Duodenal mucosa (tissue), 2 donors: ENCODE measurements at regions not wholly inside any gene's neighbourhood (a gene's known extent, or its start where the extent isn't known, plus 50 kb on each side); places are given as distances from the start of the nearest gene placed in this dataset.

ENCODE experiments used
- H3K27ac ChIP-seq: one replicate; pipeline ENCODE4 v1.7.0; 2013; ENCODE audit warnings: low read depth, low read length
- H3K27me3 ChIP-seq, 2 donors: one replicate each; pipeline ENCODE4 v1.7.0; 2013; ENCODE audit warnings: low read length in 2 of 2, control low read depth in 1 of 2; ENCODE audit not compliant: insufficient read depth in 2 of 2, control insufficient read depth in 1 of 2
- H3K36me3 ChIP-seq, 2 donors: one replicate each; pipeline ENCODE4 v1.7.0; 2013; ENCODE audit warnings: low read length in 2 of 2, control low read depth in 1 of 2; ENCODE audit not compliant: insufficient read depth in 2 of 2, control insufficient read depth in 1 of 2
- H3K4me1 ChIP-seq, 2 donors: one replicate each; pipeline ENCODE4 v1.7.0; 2013; ENCODE audit warnings: low read length in 2 of 2, control low read depth in 1 of 2; ENCODE audit not compliant: insufficient read depth in 2 of 2, control insufficient read depth in 1 of 2
- H3K4me3 ChIP-seq, 2 donors: one replicate each; pipeline ENCODE4 v1.7.0; 2013; ENCODE audit warnings: low read length in 2 of 2, low read depth in 1 of 2
- H3K9ac ChIP-seq, 2 donors: one replicate each; pipeline ENCODE4 v1.7.0; 2013; ENCODE audit warnings: low read length in 2 of 2, low read depth in 1 of 2
- H3K9me3 ChIP-seq, 2 donors: one replicate each; pipeline ENCODE4 v1.7.0; 2013; ENCODE audit warnings: low read length in 2 of 2, control low read depth in 1 of 2; ENCODE audit not compliant: control insufficient read depth in 1 of 2

- H3K4me1 ChIP-seq = no peaks in the 10 kb centered on the region
- no peak overlapping the region for H3K4me3 ChIP-seq
- no peak overlapping the region for H3K9ac ChIP-seq
- H3K27me3 ChIP-seq = no peaks in the 10 kb centered on the region
- no peaks in the 10 kb centered on the region for H3K36me3 ChIP-seq
- H3K9me3 ChIP-seq = no peaks in the 10 kb centered on the region
- no peak overlapping the region for H3K27ac ChIP-seq
Observed at GRCh38 chr11:122024278-122024677, 91.7 kb downstream of the BLID start.

- Histone ChIP-seq H3K27me3 (no peaks in the 10 kb centered on the region), H3K4me1 (no peaks in the 10 kb centered on the region), H3K9ac (no peak overlapping the region), H3K4me3 (no peak overlapping the region), H3K27ac (no peak overlapping the region), H3K36me3 (no peaks in the 10 kb centered on the region), H3K9me3 (no peaks in the 10 kb centered on the region)
Observed at GRCh38 chr11:122023614-122024250, 92.3 kb downstream of the BLID start.

- Histone ChIP-seq H3K4me1 (no peaks in the 10 kb centered on the region), H3K27ac (no peak overlapping the region), H3K9me3 (no peaks in the 10 kb centered on the region), H3K9ac (no peak overlapping the region), H3K27me3 (no peaks in the 10 kb centered on the region), H3K36me3 (no peaks in the 10 kb centered on the region), H3K4me3 (no peak overlapping the region)
Observed at GRCh38 chr11:122022646-122023045, 93.4 kb downstream of the BLID start.

- Histone ChIP-seq H3K36me3 (no peaks in the 10 kb centered on the region), H3K9ac (no peak overlapping the region), H3K4me3 (no peak overlapping the region), H3K27ac (no peak overlapping the region), H3K27me3 (no peaks in the 10 kb centered on the region), H3K9me3 (no peaks in the 10 kb centered on the region), H3K4me1 (no peaks in the 10 kb centered on the region)
Observed at GRCh38 chr11:122020902-122021301, 95.1 kb downstream of the BLID start.

- H3K9ac ChIP-seq = no peak overlapping the region
- no peak overlapping the region for H3K27ac ChIP-seq
- H3K9me3 ChIP-seq = no peaks in the 10 kb centered on the region
- H3K36me3 ChIP-seq = no peaks in the 10 kb centered on the region
- no peak overlapping the region for H3K4me3 ChIP-seq
- H3K27me3 ChIP-seq = no peaks in the 10 kb centered on the region
- H3K4me1 ChIP-seq = no peaks in the 10 kb centered on the region
Observed at GRCh38 chr11:122019908-122020694, 95.9 kb downstream of the BLID start.

GRCh38 chr11:122007601-122008071, 108.4 kb downstream of the BLID start:
- Histone ChIP-seq H3K4me1 (no peaks in the 10 kb centered on the region), H3K27me3 (no peaks in the 10 kb centered on the region), H3K9ac (no peak overlapping the region), H3K36me3 (no peaks in the 10 kb centered on the region), H3K27ac (no peak overlapping the region), H3K4me3 (no peak overlapping the region), H3K9me3 (no peaks in the 10 kb centered on the region)

- H3K9ac ChIP-seq = no peak overlapping the region
- no peaks in the 10 kb centered on the region for H3K27me3 ChIP-seq
- no peaks in the 10 kb centered on the region for H3K9me3 ChIP-seq
- H3K4me1 ChIP-seq = no peaks in the 10 kb centered on the region
- no peak overlapping the region for H3K4me3 ChIP-seq
- no peak overlapping the region for H3K27ac ChIP-seq
- H3K36me3 ChIP-seq = no peaks in the 10 kb centered on the region
Observed at GRCh38 chr11:122004446-122004845, 111.6 kb downstream of the BLID start.

GRCh38 chr11:122002926-122003325, 113.1 kb downstream of the BLID start:
- Histone ChIP-seq H3K4me3 (no peak overlapping the region), H3K36me3 (no peaks in the 10 kb centered on the region), H3K9ac (no peak overlapping the region), H3K27me3 (no peaks in the 10 kb centered on the region), H3K9me3 (no peaks in the 10 kb centered on the region), H3K4me1 (no peaks in the 10 kb centered on the region), H3K27ac (no peak overlapping the region)

- H3K4me3 ChIP-seq = no peak overlapping the region
- no peaks in the 10 kb centered on the region for H3K9me3 ChIP-seq
- H3K9ac ChIP-seq = no peak overlapping the region
- H3K36me3 ChIP-seq = no peaks in the 10 kb centered on the region
- H3K27me3 ChIP-seq = no peaks in the 10 kb centered on the region
- H3K27ac ChIP-seq = no peak overlapping the region
- H3K4me1 ChIP-seq = no peaks in the 10 kb centered on the region
Observed at GRCh38 chr11:122002047-122002446, 114.0 kb downstream of the BLID start.

GRCh38 chr11:121999651-122000050, 116.4 kb downstream of the BLID start:
- Histone ChIP-seq H3K9me3 (no peaks in the 10 kb centered on the region), H3K36me3 (no peaks in the 10 kb centered on the region), H3K4me3 (no peak overlapping the region), H3K4me1 (no peaks in the 10 kb centered on the region), H3K27ac (no peak overlapping the region), H3K9ac (no peak overlapping the region), H3K27me3 (no peaks in the 10 kb centered on the region)
